ENCODE measurements at regions not wholly inside any gene's neighbourhood (a gene's known extent, or its start where the extent isn't known, plus 50 kb on each side); places are given as distances from the start of the nearest gene placed in this dataset.

DNA sequence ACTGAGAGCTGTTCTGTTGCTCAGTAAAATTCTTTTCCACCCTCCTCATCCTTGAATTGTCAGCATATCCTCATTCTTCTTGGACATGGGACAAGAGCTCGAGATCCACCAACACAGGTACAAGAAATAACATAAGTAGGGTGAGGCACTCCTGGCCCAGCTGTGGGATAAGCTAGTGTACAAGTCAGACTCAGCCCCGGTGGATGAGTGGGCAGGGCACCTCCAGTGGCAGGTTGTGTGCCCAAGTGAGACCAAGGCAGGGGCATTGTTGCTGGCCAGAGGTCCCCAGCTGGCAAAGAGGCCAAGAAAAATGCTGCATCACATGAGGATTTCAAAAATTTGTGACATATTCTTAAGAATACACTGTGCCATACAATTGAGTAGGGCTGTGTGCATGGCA, 402.0 kb upstream of the ZWINT start (continued):
- TF ChIP-seq, protein P1, sequence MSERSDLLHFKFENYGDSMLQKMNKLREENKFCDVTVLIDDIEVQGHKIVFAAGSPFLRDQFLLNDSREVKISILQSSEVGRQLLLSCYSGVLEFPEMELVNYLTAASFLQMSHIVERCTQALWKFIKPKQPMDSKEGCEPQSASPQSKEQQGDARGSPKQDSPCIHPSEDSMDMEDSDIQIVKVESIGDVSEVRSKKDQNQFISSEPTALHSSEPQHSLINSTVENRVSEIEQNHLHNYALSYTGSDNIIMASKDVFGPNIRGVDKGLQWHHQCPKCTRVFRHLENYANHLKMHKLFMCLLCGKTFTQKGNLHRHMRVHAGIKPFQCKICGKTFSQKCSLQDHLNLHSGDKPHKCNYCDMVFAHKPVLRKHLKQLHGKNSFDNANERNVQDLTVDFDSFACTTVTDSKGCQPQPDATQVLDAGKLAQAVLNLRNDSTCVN (CRISPR knock-in tag; IDR thresholded peaks at IDR 0.05; ENCODE audit: borderline replicate concordance), result no peak
- TF ChIP-seq NKX3-1 (CRISPR knock-in tag; IDR thresholded peaks at IDR 0.05) (no peak), ZNF678 (CRISPR knock-in tag; IDR thresholded peaks at IDR 0.05) (no peak), NONO (IDR thresholded peaks at IDR 0.05) (no peak), NONO (CRISPR knock-in tag; conservative IDR thresholded peaks at IDR 0.05) (no peak)
- TF ChIP-seq, protein P2, sequence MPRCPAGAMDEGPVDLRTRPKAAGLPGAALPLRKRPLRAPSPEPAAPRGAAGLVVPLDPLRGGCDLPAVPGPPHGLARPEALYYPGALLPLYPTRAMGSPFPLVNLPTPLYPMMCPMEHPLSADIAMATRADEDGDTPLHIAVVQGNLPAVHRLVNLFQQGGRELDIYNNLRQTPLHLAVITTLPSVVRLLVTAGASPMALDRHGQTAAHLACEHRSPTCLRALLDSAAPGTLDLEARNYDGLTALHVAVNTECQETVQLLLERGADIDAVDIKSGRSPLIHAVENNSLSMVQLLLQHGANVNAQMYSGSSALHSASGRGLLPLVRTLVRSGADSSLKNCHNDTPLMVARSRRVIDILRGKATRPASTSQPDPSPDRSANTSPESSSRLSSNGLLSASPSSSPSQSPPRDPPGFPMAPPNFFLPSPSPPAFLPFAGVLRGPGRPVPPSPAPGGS (CRISPR knock-in tag; IDR thresholded peaks at IDR 0.05), result no peak

DNA sequence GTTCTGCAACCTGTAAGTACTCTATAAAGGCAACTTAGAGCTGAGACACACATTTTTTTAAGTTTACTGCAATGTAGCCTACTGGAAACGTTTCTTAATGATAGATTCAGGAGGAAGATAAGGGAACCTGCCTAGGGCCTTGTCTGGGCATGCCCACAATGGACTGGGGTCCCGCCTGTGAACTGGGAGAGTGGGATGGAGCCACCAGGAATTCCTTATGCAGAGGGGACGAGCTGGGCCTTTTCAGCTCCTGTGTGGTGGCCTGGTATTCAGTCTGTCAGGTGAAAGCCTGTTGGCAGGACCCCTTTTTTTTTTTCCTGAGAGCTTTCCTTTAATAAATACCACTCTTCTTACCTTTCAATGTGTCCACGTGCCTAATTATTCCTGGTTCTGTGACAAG, 384.4 kb upstream of the ZWINT start:
- H3K9ac ChIP-seq (ENCODE audit: insufficient read depth, low read depth, low read length), result no peak overlapping the region
- CTCF ChIA-PET (ENCODE audit: low intra/inter-chr PET ratio, low total read pairs), result no interaction called here

More for the DNA sequence above, 384.4 kb upstream of the ZWINT start:
- Histone ChIP-seq H3K79me2 (ENCODE audit: insufficient read depth, low read length) (no peaks in the 10 kb centered on the region), H3K9me3 (ENCODE audit: low read length) (no peaks in the 10 kb centered on the region), H4K20me1 (ENCODE audit: insufficient read depth, low read length) (no peaks in the 10 kb centered on the region), H3K27ac (ENCODE audit: extremely low read length, insufficient read depth, low read length) (no peak overlapping the region), H3K4me2 (ENCODE audit: low read depth, low read length) (no peak overlapping the region), H3K4me1 (ENCODE audit: insufficient read depth, low read length) (no peaks in the 10 kb centered on the region), H2AFZ (ENCODE audit: low read length) (no peak overlapping the region), H3K4me3 (replicated peaks in 1 of 3; ENCODE audit: insufficient read depth in 1 of 3, low read depth in 2 of 3, low read length in 3 of 3) (no peak overlapping the region), H3K27me3 (ENCODE audit: control insufficient read depth in 1 of 2, insufficient read depth in 2 of 2, low read length in 2 of 2) (no peaks in the 10 kb centered on the region), H3K36me3 (replicated peaks in 1 of 2; ENCODE audit: control insufficient read depth in 1 of 2, insufficient read depth in 2 of 2, low read length in 2 of 2) (no peaks in the 10 kb centered on the region)
- FAIRE-seq (no peak), ATAC-seq (no peak), DNase-seq (ENCODE audit: low spot score) (no peak)
- no TSS peak for BruUV-seq (replicated peaks)
- POLR2A ChIA-PET, result no interaction called here
- 5% methylated on average over 4 of the region's 4 CpGs for WGBS (ENCODE audit: low lambda C conversion rate)
- in situ Hi-C loops (cut with HindIII; ENCODE audit: extremely low pct_ligation_motif_present, low pct_unique_long_range_greater_than_20kb), result no loop called here
- intact Hi-C loops (cut with micrococcal nuclease; ENCODE audit: unreplicated experiment), result no loop called here
- TF ChIP-seq CBX2 (IDR thresholded peaks at IDR 0.05; ENCODE audit: low read depth, low read length), result no peak
- no peak for TF ChIP-seq CBX2 (CRISPR knock-in tag; IDR thresholded peaks at IDR 0.05; ENCODE audit: low read depth)

All from HepG2 (cell line).